ENCODE measurements at regions not wholly inside any gene's neighbourhood (a gene's known extent, or its start where the extent isn't known, plus 50 kb on each side); places are given as distances from the start of the nearest gene placed in this dataset.
"Not testable (repeated sequence)": the region's sequence is repeated elsewhere in the genome, so short reads cannot be mapped to it uniquely, and the experiment has no call there.

- DNase-seq (ENCODE audit: low spot score): no peak
Measured at GRCh38 chr5:87751824-87752223, 339.1 kb upstream of the CCNH start.

GRCh38 chr5:87746891-87747377, 334.2 kb upstream of the CCNH start:
- peak; percentile 20 for DNase-seq (ENCODE audit: low spot score)

- no peak for DNase-seq (ENCODE audit: low spot score)
Measured at GRCh38 chr5:87746341-87746740, 333.6 kb upstream of the CCNH start.

- DNase-seq (ENCODE audit: low spot score): no peak
Measured at GRCh38 chr5:87741881-87742280, 329.2 kb upstream of the CCNH start.

GRCh38 chr5:87735923-87736322, 323.2 kb upstream of the CCNH start:
- no peak for DNase-seq (ENCODE audit: low spot score)

- no peak for DNase-seq (ENCODE audit: low spot score)
Measured at GRCh38 chr5:87733897-87734296, 321.2 kb upstream of the CCNH start.

- no peak for DNase-seq (ENCODE audit: low spot score)
Measured at GRCh38 chr5:87732875-87733768, 320.4 kb upstream of the CCNH start.

GRCh38 chr5:87729781-87730180, 317.1 kb upstream of the CCNH start:
- no peak for DNase-seq (ENCODE audit: low spot score)

GRCh38 chr5:87722286-87722685, 309.6 kb upstream of the CCNH start:
- no peak for DNase-seq (ENCODE audit: low spot score)

- DNase-seq (ENCODE audit: low spot score): not testable (repeated sequence)
Measured at GRCh38 chr5:87718224-87718925, 305.6 kb upstream of the CCNH start.

- DNase-seq (ENCODE audit: low spot score): no peak
Measured at GRCh38 chr5:87717761-87718160, 305.0 kb upstream of the CCNH start.

GRCh38 chr5:87705876-87706275, 293.1 kb upstream of the CCNH start:
- DNase-seq (ENCODE audit: low spot score): no peak

- no peak for DNase-seq (ENCODE audit: low spot score)
Measured at GRCh38 chr5:87686975-87687374, 274.2 kb upstream of the CCNH start.

- DNase-seq (ENCODE audit: low spot score): no peak
Measured at GRCh38 chr5:87686018-87686417, 273.3 kb upstream of the CCNH start.

- DNase-seq (ENCODE audit: low spot score): no peak
Measured at GRCh38 chr5:87674235-87674634, 261.5 kb upstream of the CCNH start.

GRCh38 chr5:87671146-87671545, 258.4 kb upstream of the CCNH start:
- DNase-seq (ENCODE audit: low spot score): no peak

GRCh38 chr5:87665166-87665565, 252.4 kb upstream of the CCNH start:
- no peak for DNase-seq (ENCODE audit: low spot score)

- no peak for DNase-seq (ENCODE audit: low spot score)
Measured at GRCh38 chr5:87661784-87662566, 249.2 kb upstream of the CCNH start.

GRCh38 chr5:87653242-87653641, 240.5 kb upstream of the CCNH start:
- no peak for DNase-seq (ENCODE audit: low spot score)

GRCh38 chr5:87650284-87650683, 237.6 kb upstream of the CCNH start:
- no peak for DNase-seq (ENCODE audit: low spot score)

- no peak for DNase-seq (ENCODE audit: low spot score)
Measured at GRCh38 chr5:87649455-87649854, 236.7 kb upstream of the CCNH start.

- DNase-seq (ENCODE audit: low spot score): no peak
Measured at GRCh38 chr5:87645224-87645623, 232.5 kb upstream of the CCNH start.

Measured in SW480 (cell line).